HUES6 (cell line): ENCODE measurements at regions not wholly inside any gene's neighbourhood (a gene's known extent, or its start where the extent isn't known, plus 50 kb on each side); places are given as distances from the start of the nearest gene placed in this dataset.

Source experiments
- H3K27ac ChIP-seq: 2 replicates; pipeline ENCODE4 v1.7.0; 2013; ENCODE audit warnings: low read depth, mild to moderate bottlenecking, low read length, inconsistent platforms
- H3K27me3 ChIP-seq: 2 replicates; pipeline ENCODE4 v1.6.1; 2013; ENCODE audit warnings: low read length; ENCODE audit not compliant: control insufficient read depth, insufficient read depth
- H3K36me3 ChIP-seq: 2 replicates; pipeline ENCODE4 v1.6.1; 2013; ENCODE audit warnings: low read length; ENCODE audit not compliant: control insufficient read depth, insufficient read depth
- H3K4me1 ChIP-seq: 2 replicates; pipeline ENCODE4 v1.6.1; 2013; ENCODE audit warnings: low read length; ENCODE audit not compliant: control insufficient read depth, insufficient read depth
- H3K4me3 ChIP-seq: 2 replicates; pipeline ENCODE4 v1.5.1; 2013; ENCODE audit warnings: low read depth, low read length
- H3K9ac ChIP-seq: one replicate; pipeline ENCODE4 v1.6.1; 2013; ENCODE audit warnings: mild to moderate bottlenecking, low read length
- H3K9me3 ChIP-seq: 2 replicates; pipeline ENCODE4 v1.6.1; 2013; ENCODE audit warnings: low read depth, low read length; ENCODE audit not compliant: control insufficient read depth, insufficient read depth

DNA sequence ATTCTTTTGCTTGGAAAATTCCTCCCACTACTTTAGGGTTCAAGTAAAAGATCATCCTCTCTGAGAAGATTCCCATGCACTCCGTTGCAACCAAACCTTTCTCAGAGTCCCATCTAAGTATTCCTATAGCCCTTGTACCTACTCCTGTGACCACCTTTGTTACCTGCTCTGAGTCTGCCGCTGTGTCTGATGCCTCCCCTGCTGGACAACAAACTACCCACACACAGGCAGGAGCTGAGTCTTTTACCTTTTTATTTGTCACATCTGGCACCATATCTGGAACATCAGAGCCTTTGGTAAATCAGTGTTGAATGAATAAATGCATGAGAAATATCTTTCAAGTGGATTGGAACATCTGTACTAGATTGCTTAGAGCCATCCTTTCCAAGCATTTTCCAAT is 82.1 kb upstream of the FLRT2 start:
- Histone ChIP-seq H3K9ac (no peak overlapping the region), H3K9me3 (no peaks in the 10 kb centered on the region), H3K27ac (no peak overlapping the region), H3K4me3 (no peak overlapping the region), H3K27me3 (no peaks in the 10 kb centered on the region), H3K4me1 (no peaks in the 10 kb centered on the region), H3K36me3 (no peaks in the 10 kb centered on the region)

GRCh38 chr14:85451421-85451820 is 78.5 kb upstream of the FLRT2 start:
- Histone ChIP-seq H3K4me1 (no peaks in the 10 kb centered on the region), H3K27me3 (no peaks in the 10 kb centered on the region), H3K27ac (no peak overlapping the region), H3K36me3 (no peaks in the 10 kb centered on the region), H3K9me3 (no peaks in the 10 kb centered on the region), H3K9ac (no peak overlapping the region), H3K4me3 (no peak overlapping the region)

DNA sequence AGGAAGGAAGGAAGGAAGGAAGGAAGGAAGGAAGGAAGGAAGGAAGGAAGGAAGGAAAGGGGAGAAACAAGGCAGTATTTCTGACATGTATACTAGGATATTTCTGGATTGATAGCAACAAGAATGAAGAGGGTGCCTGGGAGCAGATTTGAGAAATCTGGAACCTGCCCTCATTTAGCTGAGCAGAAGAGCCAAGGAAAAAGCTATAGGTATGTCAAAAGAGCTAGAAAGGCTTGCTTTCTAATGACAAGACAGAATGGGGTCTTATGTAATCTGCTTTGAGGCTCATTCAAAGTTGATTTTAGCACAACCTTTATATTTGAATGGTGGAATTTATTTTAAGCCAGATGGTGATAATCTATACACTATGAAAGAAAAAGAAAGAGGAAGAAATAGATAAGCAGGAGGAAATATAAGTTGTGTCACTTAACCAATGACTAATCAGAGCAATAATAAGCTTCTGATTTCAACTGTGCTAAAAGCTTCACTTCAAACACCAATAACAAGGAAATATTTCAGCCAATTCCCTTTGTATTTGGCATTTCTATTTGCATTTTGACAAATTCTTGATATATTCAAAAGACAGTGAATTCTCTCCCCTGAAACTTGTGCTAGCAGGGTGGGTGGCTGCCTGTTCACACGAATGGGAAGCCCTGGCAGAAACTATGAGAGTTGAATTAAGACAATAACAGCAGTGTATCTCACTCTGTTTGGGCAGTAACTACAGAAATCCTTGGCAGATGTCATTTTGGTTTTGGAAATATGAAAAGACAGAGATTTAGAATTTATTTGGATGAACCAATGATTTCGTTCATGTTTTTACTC is 76.3 kb upstream of the FLRT2 start:
- no peak overlapping the region for H3K4me3 ChIP-seq
- no peaks in the 10 kb centered on the region for H3K9me3 ChIP-seq
- no peak overlapping the region for H3K27ac ChIP-seq
- no peak overlapping the region for H3K9ac ChIP-seq
- no peaks in the 10 kb centered on the region for H3K36me3 ChIP-seq
- no peaks in the 10 kb centered on the region for H3K27me3 ChIP-seq
- no peaks in the 10 kb centered on the region for H3K4me1 ChIP-seq

- Histone ChIP-seq H3K36me3 (no peaks in the 10 kb centered on the region), H3K4me1 (no peaks in the 10 kb centered on the region), H3K9ac (no peak overlapping the region), H3K4me3 (no peak overlapping the region), H3K27ac (no peak overlapping the region), H3K9me3 (no peaks in the 10 kb centered on the region), H3K27me3 (no peaks in the 10 kb centered on the region)
Observed at GRCh38 chr14:85454226-85454813, 75.6 kb upstream of the FLRT2 start.

DNA sequence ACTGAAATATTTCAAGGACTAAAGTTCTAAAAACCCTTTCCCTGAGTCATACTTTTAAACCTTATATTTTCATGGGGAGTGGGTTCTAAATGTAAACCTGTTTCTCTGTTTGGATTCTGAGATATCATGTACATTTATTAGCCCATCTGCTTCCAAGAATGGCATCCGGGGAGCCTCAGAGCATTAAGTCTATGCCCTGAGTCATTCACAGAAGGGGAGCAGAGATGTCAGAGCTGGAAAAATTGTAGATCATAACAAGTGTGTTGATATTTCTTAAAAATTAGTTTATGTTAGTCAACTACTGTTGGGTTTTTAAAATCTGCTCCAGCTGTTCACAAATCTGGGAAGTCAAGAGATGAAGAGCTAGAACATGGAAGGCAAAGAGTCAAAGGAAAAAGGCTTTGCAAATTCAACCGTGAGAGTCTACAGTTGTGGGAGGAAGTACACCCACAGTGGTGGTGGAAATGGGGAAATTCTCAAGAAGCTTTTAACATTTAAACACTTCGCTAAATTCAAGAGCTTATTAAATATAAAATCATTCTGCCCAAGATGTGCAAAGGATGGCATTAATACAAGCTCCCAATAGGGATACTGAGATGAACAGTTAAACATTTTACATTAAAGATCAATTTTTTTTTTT is 70.5 kb upstream of the FLRT2 start:
- no peak overlapping the region for H3K27ac ChIP-seq
- no peaks in the 10 kb centered on the region for H3K4me1 ChIP-seq
- no peak overlapping the region for H3K4me3 ChIP-seq
- H3K9me3 ChIP-seq = no peaks in the 10 kb centered on the region
- no peaks in the 10 kb centered on the region for H3K36me3 ChIP-seq
- H3K9ac ChIP-seq = no peak overlapping the region
- H3K27me3 ChIP-seq = no peaks in the 10 kb centered on the region

- H3K9me3 ChIP-seq = no peaks in the 10 kb centered on the region
- H3K36me3 ChIP-seq = no peaks in the 10 kb centered on the region
- no peaks in the 10 kb centered on the region for H3K4me1 ChIP-seq
- no peak overlapping the region for H3K27ac ChIP-seq
- H3K4me3 ChIP-seq = no peak overlapping the region
- no peaks in the 10 kb centered on the region for H3K27me3 ChIP-seq
- no peak overlapping the region for H3K9ac ChIP-seq
Observed at GRCh38 chr14:85461432-85462133, 68.4 kb upstream of the FLRT2 start.

- no peak overlapping the region for H3K9ac ChIP-seq
- H3K4me1 ChIP-seq = no peaks in the 10 kb centered on the region
- H3K4me3 ChIP-seq = no peak overlapping the region
- no peaks in the 10 kb centered on the region for H3K27me3 ChIP-seq
- no peak overlapping the region for H3K27ac ChIP-seq
- H3K36me3 ChIP-seq = no peaks in the 10 kb centered on the region
- H3K9me3 ChIP-seq = no peaks in the 10 kb centered on the region
Observed at GRCh38 chr14:85463512-85463911, 66.4 kb upstream of the FLRT2 start.

- no peaks in the 10 kb centered on the region for H3K4me1 ChIP-seq
- H3K4me3 ChIP-seq = no peak overlapping the region
- no peak overlapping the region for H3K27ac ChIP-seq
- no peaks in the 10 kb centered on the region for H3K36me3 ChIP-seq
- no peaks in the 10 kb centered on the region for H3K27me3 ChIP-seq
- H3K9me3 ChIP-seq = no peaks in the 10 kb centered on the region
- no peak overlapping the region for H3K9ac ChIP-seq
Observed at GRCh38 chr14:85464135-85464895, 65.6 kb upstream of the FLRT2 start.

DNA sequence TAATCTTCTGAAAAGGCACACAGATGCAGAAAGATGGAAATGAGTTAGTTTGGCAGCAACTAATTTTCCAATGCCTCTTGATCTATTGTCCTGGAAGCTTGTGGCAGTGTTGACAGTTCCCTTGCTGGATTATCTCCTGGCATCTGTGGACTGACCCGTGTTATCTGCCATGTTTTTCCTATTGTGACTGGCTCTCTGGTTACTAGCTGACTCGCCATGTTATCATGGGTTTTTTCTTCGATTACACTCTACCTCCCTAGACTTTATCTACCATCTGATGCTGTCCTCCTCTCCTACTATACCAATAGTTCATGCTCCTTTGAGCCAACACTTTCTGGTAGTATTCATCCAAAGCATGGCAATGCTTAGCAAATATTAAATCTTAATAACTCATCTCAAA is 63.3 kb upstream of the FLRT2 start:
- no peaks in the 10 kb centered on the region for H3K4me1 ChIP-seq
- no peak overlapping the region for H3K9ac ChIP-seq
- H3K27ac ChIP-seq = no peak overlapping the region
- no peaks in the 10 kb centered on the region for H3K36me3 ChIP-seq
- H3K27me3 ChIP-seq = no peaks in the 10 kb centered on the region
- H3K9me3 ChIP-seq = no peaks in the 10 kb centered on the region
- H3K4me3 ChIP-seq = no peak overlapping the region

- Histone ChIP-seq H3K27ac (no peak overlapping the region), H3K9me3 (no peaks in the 10 kb centered on the region), H3K27me3 (no peaks in the 10 kb centered on the region), H3K36me3 (no peaks in the 10 kb centered on the region), H3K4me3 (no peak overlapping the region), H3K9ac (no peak overlapping the region), H3K4me1 (no peaks in the 10 kb centered on the region)
Observed at GRCh38 chr14:85468816-85469215, 61.1 kb upstream of the FLRT2 start.
